ENCODE measurements at regions not wholly inside any gene's neighbourhood (a gene's known extent, or its start where the extent isn't known, plus 50 kb on each side); places are given as distances from the start of the nearest gene placed in this dataset.

- Histone ChIP-seq H3K4me3 (no peak overlapping the region), H3K4me2 (no peak overlapping the region), H3K9me3 (no peaks in the 10 kb centered on the region), H3K27ac (no peak overlapping the region), H3K4me1 (no peaks in the 10 kb centered on the region)
- ATAC-seq (no peak), FAIRE-seq (no peak), DNase-seq (ENCODE audit: low read depth in 1 of 2, low spot score in 1 of 2) (no peak)
- TF ChIP-seq ZNF302 (CRISPR knock-in tag; IDR thresholded peaks at IDR 0.05) (no peak), ZFP36 (IDR thresholded peaks at IDR 0.05; ENCODE audit: borderline replicate concordance, partially characterized antibody) (no peak), FOXS1 (CRISPR knock-in tag; IDR thresholded peaks at IDR 0.05) (no peak), POLR2A (IDR thresholded peaks at IDR 0.05; ENCODE audit: low read length) (no peak), SREBF2 (IDR thresholded peaks at IDR 0.05) (no peak), MAFK (IDR thresholded peaks at IDR 0.05; ENCODE audit: partially characterized antibody) (no peak), POLR2AphosphoS2 (conservative IDR thresholded peaks at IDR 0.05; ENCODE audit: low read length) (no peak), RAD21 (conservative IDR thresholded peaks at IDR 0.05 in 1 of 2, IDR thresholded peaks at IDR 0.05 in 1 of 2) (no peak), EP300 (IDR thresholded peaks at IDR 0.05) (no peak), FOSB (CRISPR knock-in tag; IDR thresholded peaks at IDR 0.05) (no peak), NFE2L2 (conservative IDR thresholded peaks at IDR 0.05; ENCODE audit: low read length) (no peak), JUN (IDR thresholded peaks at IDR 0.05) (no peak), MYC (IDR thresholded peaks at IDR 0.05; ENCODE audit: borderline replicate concordance, low read length) (no peak), RCOR1 (IDR thresholded peaks at IDR 0.05; ENCODE audit: low read depth, low read length) (no peak)
- TF ChIP-seq, protein P1, sequence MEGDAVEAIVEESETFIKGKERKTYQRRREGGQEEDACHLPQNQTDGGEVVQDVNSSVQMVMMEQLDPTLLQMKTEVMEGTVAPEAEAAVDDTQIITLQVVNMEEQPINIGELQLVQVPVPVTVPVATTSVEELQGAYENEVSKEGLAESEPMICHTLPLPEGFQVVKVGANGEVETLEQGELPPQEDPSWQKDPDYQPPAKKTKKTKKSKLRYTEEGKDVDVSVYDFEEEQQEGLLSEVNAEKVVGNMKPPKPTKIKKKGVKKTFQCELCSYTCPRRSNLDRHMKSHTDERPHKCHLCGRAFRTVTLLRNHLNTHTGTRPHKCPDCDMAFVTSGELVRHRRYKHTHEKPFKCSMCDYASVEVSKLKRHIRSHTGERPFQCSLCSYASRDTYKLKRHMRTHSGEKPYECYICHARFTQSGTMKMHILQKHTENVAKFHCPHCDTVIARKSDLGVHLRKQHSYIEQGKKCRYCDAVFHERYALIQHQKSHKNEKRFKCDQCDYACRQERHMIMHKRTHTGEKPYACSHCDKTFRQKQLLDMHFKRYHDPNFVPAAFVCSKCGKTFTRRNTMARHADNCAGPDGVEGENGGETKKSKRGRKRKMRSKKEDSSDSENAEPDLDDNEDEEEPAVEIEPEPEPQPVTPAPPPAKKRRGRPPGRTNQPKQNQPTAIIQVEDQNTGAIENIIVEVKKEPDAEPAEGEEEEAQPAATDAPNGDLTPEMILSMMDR (IDR thresholded peaks at IDR 0.05), result no peak
- TF ChIP-seq, protein P2, sequence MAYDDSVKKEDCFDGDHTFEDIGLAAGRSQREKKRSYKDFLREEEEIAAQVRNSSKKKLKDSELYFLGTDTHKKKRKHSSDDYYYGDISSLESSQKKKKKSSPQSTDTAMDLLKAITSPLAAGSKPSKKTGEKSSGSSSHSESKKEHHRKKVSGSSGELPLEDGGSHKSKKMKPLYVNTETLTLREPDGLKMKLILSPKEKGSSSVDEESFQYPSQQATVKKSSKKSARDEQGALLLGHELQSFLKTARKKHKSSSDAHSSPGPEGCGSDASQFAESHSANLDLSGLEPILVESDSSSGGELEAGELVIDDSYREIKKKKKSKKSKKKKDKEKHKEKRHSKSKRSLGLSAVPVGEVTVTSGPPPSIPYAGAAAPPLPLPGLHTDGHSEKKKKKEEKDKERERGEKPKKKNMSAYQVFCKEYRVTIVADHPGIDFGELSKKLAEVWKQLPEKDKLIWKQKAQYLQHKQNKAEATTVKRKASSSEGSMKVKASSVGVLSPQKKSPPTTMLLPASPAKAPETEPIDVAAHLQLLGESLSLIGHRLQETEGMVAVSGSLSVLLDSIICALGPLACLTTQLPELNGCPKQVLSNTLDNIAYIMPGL (CRISPR knock-in tag; IDR thresholded peaks at IDR 0.05; ENCODE audit: borderline replicate concordance), result no peak
- TF ChIP-seq, protein P3, sequence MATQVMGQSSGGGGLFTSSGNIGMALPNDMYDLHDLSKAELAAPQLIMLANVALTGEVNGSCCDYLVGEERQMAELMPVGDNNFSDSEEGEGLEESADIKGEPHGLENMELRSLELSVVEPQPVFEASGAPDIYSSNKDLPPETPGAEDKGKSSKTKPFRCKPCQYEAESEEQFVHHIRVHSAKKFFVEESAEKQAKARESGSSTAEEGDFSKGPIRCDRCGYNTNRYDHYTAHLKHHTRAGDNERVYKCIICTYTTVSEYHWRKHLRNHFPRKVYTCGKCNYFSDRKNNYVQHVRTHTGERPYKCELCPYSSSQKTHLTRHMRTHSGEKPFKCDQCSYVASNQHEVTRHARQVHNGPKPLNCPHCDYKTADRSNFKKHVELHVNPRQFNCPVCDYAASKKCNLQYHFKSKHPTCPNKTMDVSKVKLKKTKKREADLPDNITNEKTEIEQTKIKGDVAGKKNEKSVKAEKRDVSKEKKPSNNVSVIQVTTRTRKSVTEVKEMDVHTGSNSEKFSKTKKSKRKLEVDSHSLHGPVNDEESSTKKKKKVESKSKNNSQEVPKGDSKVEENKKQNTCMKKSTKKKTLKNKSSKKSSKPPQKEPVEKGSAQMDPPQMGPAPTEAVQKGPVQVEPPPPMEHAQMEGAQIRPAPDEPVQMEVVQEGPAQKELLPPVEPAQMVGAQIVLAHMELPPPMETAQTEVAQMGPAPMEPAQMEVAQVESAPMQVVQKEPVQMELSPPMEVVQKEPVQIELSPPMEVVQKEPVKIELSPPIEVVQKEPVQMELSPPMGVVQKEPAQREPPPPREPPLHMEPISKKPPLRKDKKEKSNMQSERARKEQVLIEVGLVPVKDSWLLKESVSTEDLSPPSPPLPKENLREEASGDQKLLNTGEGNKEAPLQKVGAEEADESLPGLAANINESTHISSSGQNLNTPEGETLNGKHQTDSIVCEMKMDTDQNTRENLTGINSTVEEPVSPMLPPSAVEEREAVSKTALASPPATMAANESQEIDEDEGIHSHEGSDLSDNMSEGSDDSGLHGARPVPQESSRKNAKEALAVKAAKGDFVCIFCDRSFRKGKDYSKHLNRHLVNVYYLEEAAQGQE (IDR thresholded peaks at IDR 0.05), result no peak
- CTCF ChIA-PET, result no interaction called here
- POLR2A ChIA-PET, result no interaction called here
- WGBS (ENCODE audit: missing lambda C conversion rate), result 2% methylated on average over 4 of the region's 4 CpGs
These were observed 711.1 kb upstream of the SEL1L start for GRCh38 chr14:82244791-82245190.

DNA sequence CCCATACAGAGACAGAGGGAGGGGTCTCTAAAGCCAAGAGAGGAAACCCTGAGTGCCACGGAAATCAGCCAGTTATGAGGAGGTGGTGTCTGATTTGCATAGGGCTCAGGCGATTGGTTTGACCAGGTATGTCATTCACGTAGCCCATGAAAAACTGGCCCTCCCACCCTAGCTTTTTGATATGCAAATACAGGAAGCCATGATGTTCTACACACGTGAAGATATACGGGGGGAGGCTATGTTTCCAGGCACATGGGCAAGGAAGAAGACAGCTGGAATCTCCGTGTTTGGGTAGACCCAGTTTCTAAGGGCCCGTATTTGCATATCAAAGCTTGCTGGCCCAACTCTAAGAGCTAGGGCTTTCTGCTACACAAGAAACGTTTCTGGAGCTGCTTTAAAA is 717.8 kb upstream of the SEL1L start:
- DNase-seq (ENCODE audit: low read depth in 1 of 2, low spot score in 1 of 2) (peak in 1 of 2 experiments; percentile 4), ATAC-seq (no peak), FAIRE-seq (no peak)
- H3K4me1 ChIP-seq, result no peaks in the 10 kb centered on the region
- no peak overlapping the region for H3K4me2 ChIP-seq
- no peak overlapping the region for H3K4me3 ChIP-seq
- no peak overlapping the region for H3K27ac ChIP-seq
- WGBS (ENCODE audit: missing lambda C conversion rate), result 10% methylated on average over 8 of the region's 8 CpGs
- no peaks in the 10 kb centered on the region for H3K9me3 ChIP-seq
- POLR2A ChIA-PET, result no interaction called here
- CTCF ChIA-PET, result no interaction called here
- TF ChIP-seq MAX (IDR thresholded peaks at IDR 0.05), result no peak
- no peak for TF ChIP-seq ZC3H11A (IDR thresholded peaks at IDR 0.05)
- TF ChIP-seq NPAS2 (CRISPR knock-in tag; IDR thresholded peaks at IDR 0.05; ENCODE audit: borderline replicate concordance), result no peak
- no peak for TF ChIP-seq TFCP2L1 (CRISPR knock-in tag; IDR thresholded peaks at IDR 0.05)
- TF ChIP-seq CBX2 (IDR thresholded peaks at IDR 0.05; ENCODE audit: borderline replicate concordance, low read depth), result no peak
